Fibroblast of the aortic adventitia (primary cell): ENCODE measurements at regions not wholly inside any gene's neighbourhood (a gene's known extent, or its start where the extent isn't known, plus 50 kb on each side); places are given as distances from the start of the nearest gene placed in this dataset.

Experiments
- DNase-seq: peaks from one replicate; pipeline ENCODE4 v3.0.0-alpha.2; 2010; ENCODE audit warnings: low read depth
- H3K4me3 ChIP-seq: 2 replicates; pipeline ENCODE4 v1.5.1; 2011; ENCODE audit warnings: low read depth, mild to moderate bottlenecking, control low read depth, low read length, moderate library complexity
- TF ChIP-seq, protein P1 (sequence below): IDR thresholded peaks from 2 replicates; pipeline ENCODE4 v1.5.1; 2011; ENCODE audit warnings: mild to moderate bottlenecking, low read length, control low read depth, inconsistent platforms; ENCODE audit not compliant: insufficient read depth

DNA sequence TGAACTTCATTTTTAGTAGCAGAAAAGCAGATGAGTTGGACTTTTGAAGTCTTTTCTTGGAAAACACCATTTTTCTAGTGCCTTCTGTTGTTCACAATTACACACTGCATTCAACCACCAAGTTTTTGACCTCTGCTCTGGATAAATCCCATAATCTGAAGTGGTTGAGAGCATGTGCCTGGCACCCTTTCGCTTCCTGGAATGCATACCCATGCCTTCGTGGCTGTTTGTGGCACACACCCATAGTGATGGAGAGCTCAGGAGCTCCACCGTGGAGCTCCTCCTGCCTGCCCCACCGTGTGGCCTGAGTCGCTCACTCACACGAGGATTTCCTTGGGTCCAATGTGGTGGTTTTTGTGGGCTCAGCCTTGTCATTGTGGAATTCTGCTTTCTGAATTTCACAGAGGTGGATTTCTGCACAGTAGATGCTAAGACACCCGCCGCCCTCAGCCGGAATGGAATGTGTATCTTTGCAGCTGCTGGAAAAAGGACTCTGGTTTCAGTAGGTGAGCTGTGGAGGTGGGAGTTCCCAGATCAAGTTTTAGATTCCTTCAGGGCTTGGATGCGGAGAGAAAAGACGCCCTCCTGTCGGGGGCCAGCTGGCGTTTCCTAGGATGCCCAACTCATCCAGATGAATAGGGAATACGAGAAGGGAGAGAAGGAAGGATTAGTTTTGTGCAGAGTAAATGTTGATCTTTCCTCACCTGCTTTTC is 500.4 kb downstream of the IRX1 start:
- DNase-seq, result no peak
- H3K4me3 ChIP-seq, result no peak overlapping the region

GRCh38 chr5:4097199-4097598 is 501.6 kb downstream of the IRX1 start:
- TF ChIP-seq, protein P1, sequence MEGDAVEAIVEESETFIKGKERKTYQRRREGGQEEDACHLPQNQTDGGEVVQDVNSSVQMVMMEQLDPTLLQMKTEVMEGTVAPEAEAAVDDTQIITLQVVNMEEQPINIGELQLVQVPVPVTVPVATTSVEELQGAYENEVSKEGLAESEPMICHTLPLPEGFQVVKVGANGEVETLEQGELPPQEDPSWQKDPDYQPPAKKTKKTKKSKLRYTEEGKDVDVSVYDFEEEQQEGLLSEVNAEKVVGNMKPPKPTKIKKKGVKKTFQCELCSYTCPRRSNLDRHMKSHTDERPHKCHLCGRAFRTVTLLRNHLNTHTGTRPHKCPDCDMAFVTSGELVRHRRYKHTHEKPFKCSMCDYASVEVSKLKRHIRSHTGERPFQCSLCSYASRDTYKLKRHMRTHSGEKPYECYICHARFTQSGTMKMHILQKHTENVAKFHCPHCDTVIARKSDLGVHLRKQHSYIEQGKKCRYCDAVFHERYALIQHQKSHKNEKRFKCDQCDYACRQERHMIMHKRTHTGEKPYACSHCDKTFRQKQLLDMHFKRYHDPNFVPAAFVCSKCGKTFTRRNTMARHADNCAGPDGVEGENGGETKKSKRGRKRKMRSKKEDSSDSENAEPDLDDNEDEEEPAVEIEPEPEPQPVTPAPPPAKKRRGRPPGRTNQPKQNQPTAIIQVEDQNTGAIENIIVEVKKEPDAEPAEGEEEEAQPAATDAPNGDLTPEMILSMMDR, result no peak
- H3K4me3 ChIP-seq, result no peak overlapping the region
- no peak for DNase-seq

More for the DNA sequence above, 500.4 kb downstream of the IRX1 start:
- TF ChIP-seq, protein P1, result no peak

DNA sequence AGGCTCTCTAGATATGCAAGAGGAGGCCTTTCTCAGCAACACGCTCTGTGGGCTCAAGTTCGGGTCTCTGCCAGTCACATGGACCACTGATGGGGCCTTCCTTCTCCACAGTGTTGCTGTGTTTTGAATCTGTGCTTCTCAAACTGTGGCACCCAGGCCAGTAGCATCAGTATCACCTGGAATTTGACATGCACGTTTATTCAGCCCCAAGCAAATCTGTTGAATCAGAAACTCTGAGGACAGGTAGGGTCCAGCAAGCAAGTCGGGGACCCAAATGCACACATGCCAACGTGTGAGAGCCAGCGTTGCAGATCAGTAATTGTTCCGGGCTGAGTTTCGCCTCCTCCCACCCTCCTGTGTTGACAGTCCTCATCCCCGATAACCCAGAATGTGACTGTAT is 502.6 kb downstream of the IRX1 start:
- H3K4me3 ChIP-seq, result no peak overlapping the region
- TF ChIP-seq, protein P1, result no peak
- DNase-seq, result no peak

DNA sequence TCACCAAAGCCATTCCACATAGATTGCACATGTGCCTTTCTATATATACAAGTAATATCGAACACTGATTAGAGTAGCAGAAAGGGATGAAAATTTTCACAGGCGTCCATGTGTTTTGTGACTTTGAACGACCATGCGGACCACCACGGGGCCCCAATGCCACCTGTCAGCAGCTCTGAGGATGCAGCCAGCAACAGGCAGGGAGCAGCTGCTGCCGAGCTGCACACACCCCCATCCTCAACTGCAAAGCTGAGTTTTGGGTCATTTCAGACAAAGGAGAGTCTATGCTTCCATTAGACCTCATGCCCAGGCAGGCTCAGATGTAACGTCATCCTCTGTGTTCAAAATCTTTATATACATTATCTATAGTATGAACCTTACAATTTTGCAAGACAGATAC is 503.8 kb downstream of the IRX1 start:
- DNase-seq, result no peak
- TF ChIP-seq, protein P1, result no peak
- H3K4me3 ChIP-seq, result no peak overlapping the region

- TF ChIP-seq, protein P1, result no peak
- DNase-seq, result no peak
- H3K4me3 ChIP-seq, result no peak overlapping the region
These were observed 505.1 kb downstream of the IRX1 start for GRCh38 chr5:4100739-4101138.

GRCh38 chr5:4101189-4101588 is 505.6 kb downstream of the IRX1 start:
- no peak for DNase-seq
- no peak overlapping the region for H3K4me3 ChIP-seq
- TF ChIP-seq, protein P1, result no peak
